ENCODE measurements at regions not wholly inside any gene's neighbourhood (a gene's known extent, or its start where the extent isn't known, plus 50 kb on each side); places are given as distances from the start of the nearest gene placed in this dataset.
"Not testable (repeated sequence)": the region's sequence is repeated elsewhere in the genome, so short reads cannot be mapped to it uniquely, and the experiment has no call there.

DNA sequence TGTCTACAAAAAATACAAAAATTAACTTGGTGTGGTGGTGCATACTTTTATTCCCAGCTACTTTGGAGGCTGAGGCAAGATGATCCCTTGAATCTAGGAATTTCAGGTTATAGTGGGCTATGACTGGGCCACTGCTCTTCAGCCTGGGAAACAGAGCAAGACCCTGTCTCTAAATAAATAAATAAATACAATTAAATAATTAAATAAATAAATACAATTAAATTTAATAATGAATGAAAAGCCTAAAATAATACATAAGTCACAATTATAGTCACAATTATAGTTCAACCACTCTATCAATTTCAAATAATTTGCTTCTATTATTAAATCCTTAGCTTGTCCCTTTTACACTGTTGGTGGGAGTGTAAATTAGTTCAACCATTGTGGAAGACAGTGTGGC lies 146.4 kb upstream of the RFC3 start:
- H3K36me3 ChIP-seq (ENCODE audit: control insufficient read depth, insufficient read depth, low read length): no peaks in the 10 kb centered on the region
- no peaks in the 10 kb centered on the region for H3K27me3 ChIP-seq (ENCODE audit: control insufficient read depth, insufficient read depth, low read length, poor library complexity, severe bottlenecking)
- H3K27ac ChIP-seq (ENCODE audit: insufficient read depth, low read depth, low read length, poor library complexity, severe bottlenecking): no peak overlapping the region
- no peaks in the 10 kb centered on the region for H3K9me3 ChIP-seq (ENCODE audit: control insufficient read depth, low read length)
- H3K4me1 ChIP-seq (ENCODE audit: control insufficient read depth, insufficient read depth, low read length): no peaks in the 10 kb centered on the region
- H3K4me3 ChIP-seq (ENCODE audit: insufficient read depth, low read depth, low read length): no peak overlapping the region

DNA sequence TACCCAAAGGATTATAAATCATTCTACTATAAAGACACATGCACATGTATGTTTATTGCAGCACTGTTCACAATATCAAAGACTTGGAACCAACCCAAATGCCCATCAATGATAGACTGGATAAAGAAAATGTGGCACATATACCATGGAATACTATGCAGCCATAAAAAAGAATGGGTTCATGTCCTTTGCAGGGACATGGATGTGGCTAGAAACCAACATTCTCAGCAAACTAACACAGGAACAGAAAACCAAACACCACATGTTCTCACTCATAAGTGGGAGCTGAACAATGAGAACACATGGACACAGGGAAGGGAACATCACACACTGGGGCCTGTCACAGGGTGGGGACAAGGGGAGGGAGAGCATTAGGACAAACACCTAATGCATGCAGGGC lies 145.9 kb upstream of the RFC3 start:
- not testable (repeated sequence) for H3K4me1 ChIP-seq (ENCODE audit: control insufficient read depth, insufficient read depth, low read length); H3K27me3 ChIP-seq (ENCODE audit: control insufficient read depth, insufficient read depth, low read length, poor library complexity, severe bottlenecking); H3K36me3 ChIP-seq (ENCODE audit: control insufficient read depth, insufficient read depth, low read length); H3K27ac ChIP-seq (ENCODE audit: insufficient read depth, low read depth, low read length, poor library complexity, severe bottlenecking); H3K9me3 ChIP-seq (ENCODE audit: control insufficient read depth, low read length); H3K4me3 ChIP-seq (ENCODE audit: insufficient read depth, low read depth, low read length)

DNA sequence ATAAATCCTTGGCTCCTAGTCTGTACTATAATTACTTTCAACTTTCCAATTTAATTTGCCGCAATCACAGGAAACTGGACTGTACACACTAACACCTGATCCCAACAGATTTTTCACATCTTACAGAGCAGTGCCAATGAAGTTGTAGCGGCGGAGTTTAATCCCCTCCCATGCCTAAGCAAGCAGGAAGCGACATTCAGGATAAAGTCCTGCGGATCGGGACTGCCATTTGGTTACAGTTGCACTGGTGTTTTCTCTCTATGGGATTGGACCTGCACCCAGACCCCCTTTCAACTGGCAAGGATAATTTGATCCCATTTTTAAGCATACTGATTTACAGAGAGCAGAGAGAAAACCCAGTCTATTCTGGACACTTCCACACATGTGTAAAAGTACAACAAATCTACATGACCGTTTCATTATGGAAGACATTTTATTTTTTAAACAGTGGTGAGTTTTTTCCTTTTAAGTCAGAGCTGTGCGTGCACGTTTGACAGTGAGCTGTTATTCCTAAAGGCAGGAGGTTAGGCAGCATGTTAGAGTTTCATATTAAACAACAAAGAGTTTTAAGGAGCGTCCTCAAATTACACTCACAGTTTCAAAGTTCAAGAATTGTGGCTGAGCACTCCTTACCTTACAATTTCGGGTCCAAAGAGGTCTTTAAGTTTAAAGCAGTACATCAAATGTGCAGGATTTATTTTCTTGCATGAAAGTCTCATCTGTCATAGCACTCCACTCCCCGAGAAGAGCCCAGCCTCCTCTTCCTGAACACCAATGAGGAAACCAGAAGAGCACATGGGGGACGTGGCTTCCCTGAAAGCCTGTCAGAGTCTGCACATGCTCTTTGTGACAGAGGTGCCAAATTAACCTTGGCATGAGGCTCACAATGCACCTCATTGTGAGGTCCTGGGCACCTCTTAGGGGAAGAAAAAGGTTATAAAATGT lies 141.6 kb upstream of the RFC3 start:
- Histone ChIP-seq H3K27ac (ENCODE audit: insufficient read depth, low read depth, low read length, poor library complexity, severe bottlenecking) (no peak overlapping the region), H3K9me3 (ENCODE audit: control insufficient read depth, low read length) (no peaks in the 10 kb centered on the region), H3K36me3 (ENCODE audit: control insufficient read depth, insufficient read depth, low read length) (no peaks in the 10 kb centered on the region), H3K27me3 (ENCODE audit: control insufficient read depth, insufficient read depth, low read length, poor library complexity, severe bottlenecking) (no peaks in the 10 kb centered on the region), H3K4me1 (ENCODE audit: control insufficient read depth, insufficient read depth, low read length) (no peaks in the 10 kb centered on the region), H3K4me3 (ENCODE audit: insufficient read depth, low read depth, low read length) (no peak overlapping the region)
- 85 to 88% methylated on average over 13 of the region's 13 CpGs for WGBS, 2 experiments

- H3K27me3 ChIP-seq (ENCODE audit: control insufficient read depth, insufficient read depth, low read length, poor library complexity, severe bottlenecking): no peaks in the 10 kb centered on the region
- WGBS, 2 experiments: no CpG with 5 or more reads among the region's 1 CpG
- H3K9me3 ChIP-seq (ENCODE audit: control insufficient read depth, low read length): no peaks in the 10 kb centered on the region
- H3K4me3 ChIP-seq (ENCODE audit: insufficient read depth, low read depth, low read length): no peak overlapping the region
- H3K36me3 ChIP-seq (ENCODE audit: control insufficient read depth, insufficient read depth, low read length): no peaks in the 10 kb centered on the region
- H3K27ac ChIP-seq (ENCODE audit: insufficient read depth, low read depth, low read length, poor library complexity, severe bottlenecking): no peak overlapping the region
- H3K4me1 ChIP-seq (ENCODE audit: control insufficient read depth, insufficient read depth, low read length): no peaks in the 10 kb centered on the region
These were observed 140.7 kb upstream of the RFC3 start for GRCh38 chr13:33677215-33677614.

DNA sequence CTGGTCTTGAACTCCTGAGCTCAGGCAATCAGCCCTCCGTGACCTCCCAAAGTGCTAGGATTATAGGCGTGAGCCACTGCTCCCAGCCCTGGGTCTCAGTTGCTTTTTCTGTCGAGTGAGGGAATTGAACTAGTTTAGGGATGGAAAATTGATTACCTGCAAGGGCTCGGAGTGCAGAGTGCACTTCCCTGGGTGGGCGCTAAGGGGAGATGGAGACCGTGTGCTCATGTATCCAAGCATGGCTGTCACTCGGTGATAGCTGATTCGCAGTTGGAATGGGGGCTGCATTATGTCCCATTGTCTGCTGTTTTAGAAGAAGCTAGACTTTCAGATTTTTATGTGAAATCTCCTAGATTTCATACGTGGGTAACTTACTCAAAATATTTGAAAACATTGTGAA lies 139.9 kb upstream of the RFC3 start:
- Histone ChIP-seq H3K36me3 (ENCODE audit: control insufficient read depth, insufficient read depth, low read length) (no peaks in the 10 kb centered on the region), H3K4me3 (ENCODE audit: insufficient read depth, low read depth, low read length) (no peak overlapping the region), H3K4me1 (ENCODE audit: control insufficient read depth, insufficient read depth, low read length) (no peaks in the 10 kb centered on the region), H3K9me3 (ENCODE audit: control insufficient read depth, low read length) (no peaks in the 10 kb centered on the region), H3K27ac (ENCODE audit: insufficient read depth, low read depth, low read length, poor library complexity, severe bottlenecking) (no peak overlapping the region), H3K27me3 (ENCODE audit: control insufficient read depth, insufficient read depth, low read length, poor library complexity, severe bottlenecking) (no peaks in the 10 kb centered on the region)
- 91 to 93% methylated on average over 9 of the region's 9 CpGs for WGBS, 2 experiments

DNA sequence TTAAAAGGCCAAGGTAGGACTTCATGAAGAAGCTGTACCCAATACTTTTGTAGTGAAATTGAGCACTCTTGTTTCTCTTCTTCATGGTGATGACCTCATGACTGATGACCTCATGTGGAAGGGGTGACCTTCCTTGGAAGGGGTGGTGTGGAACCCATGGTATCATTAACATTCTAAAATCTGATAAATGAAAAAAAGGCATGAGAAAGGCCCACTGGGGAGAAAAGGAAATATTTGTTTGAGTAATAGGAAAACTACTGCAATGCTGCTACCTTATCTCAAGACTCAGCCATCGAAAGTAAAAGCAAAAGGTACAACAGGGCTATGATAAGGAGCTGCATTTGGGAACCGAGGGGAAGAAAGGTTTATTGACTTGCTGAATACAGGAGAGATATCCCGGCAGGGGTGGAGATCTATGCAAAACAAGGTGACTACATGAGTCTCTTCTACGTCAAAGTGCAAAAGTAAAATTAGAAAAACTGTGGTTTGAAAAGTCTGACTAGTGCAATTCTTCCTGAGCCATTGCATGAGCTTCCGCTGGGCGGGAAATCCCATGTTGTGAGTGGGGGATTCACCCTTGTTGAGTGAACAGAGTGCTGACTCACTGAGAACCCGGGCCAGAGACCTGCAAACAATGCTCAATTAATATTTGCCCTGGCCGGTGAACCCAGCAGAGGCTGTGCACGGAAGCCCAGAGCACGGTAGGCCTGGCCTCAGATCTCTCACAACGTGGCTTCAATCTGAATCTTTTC lies 138.9 kb upstream of the RFC3 start:
- Histone ChIP-seq H3K4me3 (ENCODE audit: insufficient read depth, low read depth, low read length) (no peak overlapping the region), H3K27ac (ENCODE audit: insufficient read depth, low read depth, low read length, poor library complexity, severe bottlenecking) (no peak overlapping the region), H3K36me3 (ENCODE audit: control insufficient read depth, insufficient read depth, low read length) (no peaks in the 10 kb centered on the region), H3K27me3 (ENCODE audit: control insufficient read depth, insufficient read depth, low read length, poor library complexity, severe bottlenecking) (no peaks in the 10 kb centered on the region), H3K9me3 (ENCODE audit: control insufficient read depth, low read length) (no peaks in the 10 kb centered on the region), H3K4me1 (ENCODE audit: control insufficient read depth, insufficient read depth, low read length) (no peaks in the 10 kb centered on the region)
- WGBS, 2 experiments: 84 to 87% methylated on average over 11 of the region's 11 CpGs

DNA sequence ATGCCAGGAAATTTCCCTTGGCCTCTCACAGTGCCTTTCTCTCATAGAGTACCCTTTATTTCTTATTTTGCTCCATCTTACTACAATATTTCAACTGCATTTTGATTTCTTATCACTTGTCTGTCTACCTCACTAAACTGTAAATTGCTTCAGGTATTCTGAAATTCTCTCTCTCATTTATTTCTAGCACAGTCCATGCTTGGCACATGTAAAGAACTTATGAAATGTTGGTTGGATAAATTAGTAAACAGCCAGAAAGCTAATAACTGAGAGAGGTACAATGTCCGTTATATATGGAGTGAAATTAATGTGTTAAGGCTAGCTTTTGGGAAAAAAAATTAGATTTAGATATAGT lies 138.3 kb upstream of the RFC3 start:
- Histone ChIP-seq H3K4me3 (ENCODE audit: insufficient read depth, low read depth, low read length) (no peak overlapping the region), H3K4me1 (ENCODE audit: control insufficient read depth, insufficient read depth, low read length) (no peaks in the 10 kb centered on the region), H3K27me3 (ENCODE audit: control insufficient read depth, insufficient read depth, low read length, poor library complexity, severe bottlenecking) (no peaks in the 10 kb centered on the region), H3K27ac (ENCODE audit: insufficient read depth, low read depth, low read length, poor library complexity, severe bottlenecking) (no peak overlapping the region), H3K36me3 (ENCODE audit: control insufficient read depth, insufficient read depth, low read length) (no peaks in the 10 kb centered on the region), H3K9me3 (ENCODE audit: control insufficient read depth, low read length) (no peaks in the 10 kb centered on the region)
- 95% methylated on average over 1 of the region's 1 CpG for WGBS, 2 experiments

GRCh38 chr13:33682020-33682564 lies 135.9 kb upstream of the RFC3 start:
- no peak overlapping the region for H3K4me3 ChIP-seq (ENCODE audit: insufficient read depth, low read depth, low read length)
- H3K36me3 ChIP-seq (ENCODE audit: control insufficient read depth, insufficient read depth, low read length): no peaks in the 10 kb centered on the region
- H3K27ac ChIP-seq (ENCODE audit: insufficient read depth, low read depth, low read length, poor library complexity, severe bottlenecking): no peak overlapping the region
- H3K4me1 ChIP-seq (ENCODE audit: control insufficient read depth, insufficient read depth, low read length): no peaks in the 10 kb centered on the region
- WGBS, 2 experiments: 94 to 95% methylated on average over 35 of the region's 35 CpGs
- no peaks in the 10 kb centered on the region for H3K27me3 ChIP-seq (ENCODE audit: control insufficient read depth, insufficient read depth, low read length, poor library complexity, severe bottlenecking)
- no peaks in the 10 kb centered on the region for H3K9me3 ChIP-seq (ENCODE audit: control insufficient read depth, low read length)

- H3K36me3 ChIP-seq (ENCODE audit: control insufficient read depth, insufficient read depth, low read length); H3K27ac ChIP-seq (ENCODE audit: insufficient read depth, low read depth, low read length, poor library complexity, severe bottlenecking); H3K27me3 ChIP-seq (ENCODE audit: control insufficient read depth, insufficient read depth, low read length, poor library complexity, severe bottlenecking); H3K4me3 ChIP-seq (ENCODE audit: insufficient read depth, low read depth, low read length); H3K4me1 ChIP-seq (ENCODE audit: control insufficient read depth, insufficient read depth, low read length); H3K9me3 ChIP-seq (ENCODE audit: control insufficient read depth, low read length): not testable (repeated sequence)
- 83% methylated on average over 5 of the region's 5 CpGs for WGBS, 2 experiments
These were observed 135.3 kb upstream of the RFC3 start for GRCh38 chr13:33682646-33683045.

DNA sequence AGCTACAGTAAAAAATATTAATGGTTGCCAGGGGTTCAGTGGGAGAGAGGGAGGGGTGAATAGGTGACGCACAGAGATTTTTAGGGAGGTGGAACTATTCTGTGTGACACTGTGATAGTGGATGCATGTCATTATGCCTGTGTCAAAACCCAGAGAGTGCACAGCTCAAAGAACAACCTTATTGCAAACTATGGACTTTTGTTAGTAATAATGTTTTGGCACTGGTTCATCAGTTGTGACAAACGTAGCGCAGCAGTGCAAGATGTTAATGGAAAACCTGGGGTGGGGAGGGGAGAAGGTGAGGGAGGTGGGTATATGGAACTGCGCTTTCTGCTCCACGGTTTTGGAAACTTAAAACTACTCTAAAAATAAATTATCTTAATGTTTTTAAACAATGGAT lies 134.6 kb upstream of the RFC3 start:
- H3K27ac ChIP-seq (ENCODE audit: insufficient read depth, low read depth, low read length, poor library complexity, severe bottlenecking): no peak overlapping the region
- no peak overlapping the region for H3K4me3 ChIP-seq (ENCODE audit: insufficient read depth, low read depth, low read length)
- H3K36me3 ChIP-seq (ENCODE audit: control insufficient read depth, insufficient read depth, low read length): no peaks in the 10 kb centered on the region
- H3K4me1 ChIP-seq (ENCODE audit: control insufficient read depth, insufficient read depth, low read length): no peaks in the 10 kb centered on the region
- H3K27me3 ChIP-seq (ENCODE audit: control insufficient read depth, insufficient read depth, low read length, poor library complexity, severe bottlenecking): no peaks in the 10 kb centered on the region
- H3K9me3 ChIP-seq (ENCODE audit: control insufficient read depth, low read length): no peaks in the 10 kb centered on the region
- WGBS, 2 experiments: 95 to 96% methylated on average over 3 of the region's 5 CpGs
